GM19438 (cell line): ENCODE measurements at regions not wholly inside any gene's neighbourhood (a gene's known extent, or its start where the extent isn't known, plus 50 kb on each side); places are given as distances from the start of the nearest gene placed in this dataset.

Experiments used
- ATAC-seq: cut with Tn5 transposase; IDR thresholded peaks from one replicate; pipeline ENCODE4 v1.9.1; 2021; ENCODE audit warnings: low read depth; ENCODE audit not compliant: unreplicated experiment

GRCh38 chr12:28930704-28931103, 218.4 kb upstream of the FAR2 start:
- no peak for ATAC-seq

GRCh38 chr12:28933176-28933575, 215.9 kb upstream of the FAR2 start:
- ATAC-seq: no peak

GRCh38 chr12:28933864-28934527, 215.1 kb upstream of the FAR2 start:
- no peak for ATAC-seq

GRCh38 chr12:28936221-28936620, 212.9 kb upstream of the FAR2 start:
- no peak for ATAC-seq

GRCh38 chr12:28936711-28937110, 212.4 kb upstream of the FAR2 start:
- no peak for ATAC-seq

GRCh38 chr12:28937196-28937595, 211.9 kb upstream of the FAR2 start:
- ATAC-seq: no peak

- ATAC-seq: no peak
Measured at GRCh38 chr12:28938056-28938455, 211.0 kb upstream of the FAR2 start.

GRCh38 chr12:28938581-28939235, 210.4 kb upstream of the FAR2 start:
- ATAC-seq: no peak

- no peak for ATAC-seq
Measured at GRCh38 chr12:28939427-28939826, 209.7 kb upstream of the FAR2 start.

- no peak for ATAC-seq
Measured at GRCh38 chr12:28941248-28941647, 207.8 kb upstream of the FAR2 start.

GRCh38 chr12:28946361-28946760, 202.7 kb upstream of the FAR2 start:
- ATAC-seq: no peak

GRCh38 chr12:28948685-28949084, 200.4 kb upstream of the FAR2 start:
- no peak for ATAC-seq

GRCh38 chr12:28949184-28949583, 199.9 kb upstream of the FAR2 start:
- ATAC-seq: no peak

- ATAC-seq: no peak
Measured at GRCh38 chr12:28950049-28950448, 199.0 kb upstream of the FAR2 start.

- no peak for ATAC-seq
Measured at GRCh38 chr12:28951935-28952334, 197.1 kb upstream of the FAR2 start.

- ATAC-seq: no peak
Measured at GRCh38 chr12:28954333-28954732, 194.7 kb upstream of the FAR2 start.

- ATAC-seq: no peak
Measured at GRCh38 chr12:28955491-28955890, 193.6 kb upstream of the FAR2 start.

- no peak for ATAC-seq
Measured at GRCh38 chr12:28955931-28956330, 193.1 kb upstream of the FAR2 start.

GRCh38 chr12:28958553-28959195, 190.4 kb upstream of the FAR2 start:
- no peak for ATAC-seq

- ATAC-seq: no peak
Measured at GRCh38 chr12:28961948-28962384, 187.1 kb upstream of the FAR2 start.

GRCh38 chr12:28963554-28963953, 185.5 kb upstream of the FAR2 start:
- ATAC-seq: no peak
